ENCODE measurements at regions not wholly inside any gene's neighbourhood (a gene's known extent, or its start where the extent isn't known, plus 50 kb on each side); places are given as distances from the start of the nearest gene placed in this dataset.

- TF ChIP-seq CTCF (IDR thresholded peaks at IDR 0.05 in 8 of 11, conservative IDR thresholded peaks at IDR 0.05 in 3 of 11) (no peak), POLR2AphosphoS5 (IDR thresholded peaks at IDR 0.05) (no peak), POLR2A (IDR thresholded peaks at IDR 0.05) (no peak)
- 78 to 91% (median 81%) methylated on average over 5 of the region's 5 CpGs for WGBS, 5 donors
- Histone ChIP-seq H3K4me1 (peaks cover 0 to 44% (median 6%) of the 10 kb centered on the region in 6 donors), H3K36me3 (no peaks in the 10 kb centered on the region), H3K4me3 (peak overlapping the region in 1 of 8 donors; percentile 23), H3K27ac (peak overlapping the region in 6 of 8 donors; percentile 49 to 92 (median 84)), H3K9me3 (no peaks in the 10 kb centered on the region), H3K27me3 (replicated peaks in 1 of 7) (peaks cover 0 to 54% (median 0%) of the 10 kb centered on the region in 7 donors)
- intact Hi-C loops (cut with DNase I; ENCODE audit: low total_unique reads) = no loop called here
- no peak for DNase-seq
Observed at GRCh38 chr13:109655611-109656010, 130.8 kb downstream of the IRS2 start.

- peaks cover 0 to 44% (median 7%) of the 10 kb centered on the region in 6 donors for H3K4me1 ChIP-seq
- no peaks in the 10 kb centered on the region for H3K9me3 ChIP-seq
- TF ChIP-seq POLR2A (IDR thresholded peaks at IDR 0.05) = no peak
- TF ChIP-seq POLR2AphosphoS5 (IDR thresholded peaks at IDR 0.05) = peak in 1 of 3 donors; percentile 13
- peak overlapping the region in 6 of 8 donors; percentile 49 to 92 (median 84) for H3K27ac ChIP-seq
- peaks cover 0 to 50% (median 0%) of the 10 kb centered on the region in 7 donors for H3K27me3 ChIP-seq (replicated peaks in 1 of 7)
- peak overlapping the region in 1 of 8 donors; percentile 33 for H3K4me3 ChIP-seq
- intact Hi-C loops (cut with DNase I; ENCODE audit: low total_unique reads) = no loop called here
- WGBS, 5 donors = 20 to 71% (median 22%) methylated on average over 1 of the region's 1 CpG
- H3K36me3 ChIP-seq = no peaks in the 10 kb centered on the region
- DNase-seq = no peak
Observed at GRCh38 chr13:109655206-109655600, 131.2 kb downstream of the IRS2 start.

- Histone ChIP-seq H3K27ac (peak overlapping the region in 7 of 8 donors; percentile 37 to 92 (median 80)), H3K9me3 (no peaks in the 10 kb centered on the region), H3K27me3 (replicated peaks in 1 of 7) (peaks cover 0 to 44% (median 0%) of the 10 kb centered on the region in 7 donors), H3K4me3 (peak overlapping the region in 1 of 8 donors; percentile 33), H3K4me1 (peaks cover 0 to 44% (median 7%) of the 10 kb centered on the region in 6 donors), H3K36me3 (no peaks in the 10 kb centered on the region)
- intact Hi-C loops (cut with DNase I; ENCODE audit: low total_unique reads) = no loop called here
- DNase-seq = no peak
- 63 to 75% (median 68%) methylated on average over 17 of the region's 17 CpGs for WGBS, 5 donors
- TF ChIP-seq POLR2AphosphoS5 (IDR thresholded peaks at IDR 0.05) (peak in 1 of 3 donors; percentile 55), POLR2A (IDR thresholded peaks at IDR 0.05) (no peak), CTCF (IDR thresholded peaks at IDR 0.05 in 8 of 11, conservative IDR thresholded peaks at IDR 0.05 in 3 of 11) (no peak)
Observed at GRCh38 chr13:109654341-109655205, 131.8 kb downstream of the IRS2 start.

DNA sequence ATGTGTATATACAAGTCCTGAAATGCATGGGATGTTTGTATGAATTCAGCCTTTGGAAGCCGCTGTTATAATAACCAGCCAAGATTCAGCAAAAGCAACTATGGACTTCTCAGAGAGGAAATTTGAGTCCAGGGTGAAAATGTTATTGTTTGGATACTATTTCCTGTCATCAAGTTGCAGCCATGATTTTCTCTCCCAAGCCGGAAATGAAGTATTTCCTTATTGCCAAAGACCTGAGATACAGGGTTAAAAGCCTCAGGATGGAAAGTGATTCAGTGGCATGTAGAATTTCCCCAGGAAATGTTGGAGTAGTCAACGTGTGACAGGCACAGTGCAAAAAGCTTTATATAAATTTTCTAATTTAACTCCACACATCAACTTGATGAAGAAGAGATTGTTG lies 133.9 kb downstream of the IRS2 start:
- no peak for TF ChIP-seq POLR2AphosphoS5 (IDR thresholded peaks at IDR 0.05)
- TF ChIP-seq POLR2A (IDR thresholded peaks at IDR 0.05) = no peak
- TF ChIP-seq CTCF (IDR thresholded peaks at IDR 0.05 in 8 of 11, conservative IDR thresholded peaks at IDR 0.05 in 3 of 11) = no peak
- H3K27me3 ChIP-seq (replicated peaks in 1 of 7) = peaks cover 0 to 26% (median 0%) of the 10 kb centered on the region in 7 donors
- H3K4me1 ChIP-seq = peaks cover 0 to 44% (median 7%) of the 10 kb centered on the region in 6 donors
- WGBS, 5 donors = 42 to 53% (median 46%) methylated on average over 3 of the region's 3 CpGs
- intact Hi-C loops (cut with DNase I; ENCODE audit: low total_unique reads) = no loop called here
- no peaks in the 10 kb centered on the region for H3K9me3 ChIP-seq
- no peaks in the 10 kb centered on the region for H3K36me3 ChIP-seq
- H3K4me3 ChIP-seq = peak overlapping the region in 1 of 8 donors; percentile 32
- peak overlapping the region in 7 of 8 donors; percentile 39 to 92 (median 80) for H3K27ac ChIP-seq
- DNase-seq = no peak

Data from spleen (tissue), 11 donors.